ENCODE measurements at regions not wholly inside any gene's neighbourhood (a gene's known extent, or its start where the extent isn't known, plus 50 kb on each side); places are given as distances from the start of the nearest gene placed in this dataset.

- CTCF ChIA-PET: no interaction called here
- Mint-ChIP-seq H3K27ac (no peak overlapping the region), H3K36me3 (ENCODE audit: low read depth) (no peaks in the 10 kb centered on the region), H3K4me3 (no peak overlapping the region), H3K27me3 (peaks cover 8% of the 10 kb centered on the region), H3K9me3 (no peaks in the 10 kb centered on the region), H3K4me1 (ENCODE audit: low read depth) (peaks cover 6% of the 10 kb centered on the region)
- no peak for DNase-seq
- no peak for ATAC-seq
- TF ChIP-seq CTCF (IDR thresholded peaks at IDR 0.05): no peak
- POLR2A ChIA-PET: no interaction called here
- intact Hi-C loops (cut with micrococcal nuclease): no loop called here
These were observed 152.1 kb upstream of the SOX21 start for GRCh38 chr13:94864474-94864873.

- ATAC-seq (peak; percentile 55), DNase-seq (no peak)
- no peak for TF ChIP-seq CTCF (IDR thresholded peaks at IDR 0.05)
- intact Hi-C loops (cut with micrococcal nuclease): no loop called here
- POLR2A ChIA-PET: no interaction called here
- Mint-ChIP-seq H3K36me3 (ENCODE audit: low read depth) (no peaks in the 10 kb centered on the region), H3K27me3 (peaks cover 7% of the 10 kb centered on the region), H3K4me1 (ENCODE audit: low read depth) (peaks cover 6% of the 10 kb centered on the region), H3K27ac (peak overlapping the region; percentile 76), H3K9me3 (no peaks in the 10 kb centered on the region), H3K4me3 (peak overlapping the region; percentile 72)
- CTCF ChIA-PET: no interaction called here
These were observed 148.6 kb upstream of the SOX21 start for GRCh38 chr13:94860981-94861407.

GRCh38 chr13:94859811-94860210, 147.5 kb upstream of the SOX21 start:
- Mint-ChIP-seq H3K27me3 (peaks cover 7% of the 10 kb centered on the region), H3K4me3 (no peak overlapping the region), H3K36me3 (ENCODE audit: low read depth) (no peaks in the 10 kb centered on the region), H3K9me3 (no peaks in the 10 kb centered on the region), H3K27ac (no peak overlapping the region), H3K4me1 (ENCODE audit: low read depth) (peaks cover 6% of the 10 kb centered on the region)
- no peak for TF ChIP-seq CTCF (IDR thresholded peaks at IDR 0.05)
- no peak for ATAC-seq
- intact Hi-C loops (cut with micrococcal nuclease): no loop called here
- POLR2A ChIA-PET: no interaction called here
- CTCF ChIA-PET: no interaction called here
- no peak for DNase-seq

- Mint-ChIP-seq H3K27ac (no peak overlapping the region), H3K4me3 (no peak overlapping the region), H3K9me3 (no peaks in the 10 kb centered on the region), H3K4me1 (ENCODE audit: low read depth) (peaks cover 6% of the 10 kb centered on the region), H3K36me3 (ENCODE audit: low read depth) (no peaks in the 10 kb centered on the region), H3K27me3 (peaks cover 7% of the 10 kb centered on the region)
- CTCF ChIA-PET: no interaction called here
- ATAC-seq (no peak), DNase-seq (no peak)
- no peak for TF ChIP-seq CTCF (IDR thresholded peaks at IDR 0.05)
- POLR2A ChIA-PET: no interaction called here
- intact Hi-C loops (cut with micrococcal nuclease): no loop called here
These were observed 146.9 kb upstream of the SOX21 start for GRCh38 chr13:94859278-94859691.

- ChIA-PET CTCF (no interaction called here), POLR2A (no interaction called here)
- H3K36me3 Mint-ChIP-seq (ENCODE audit: low read depth): no peaks in the 10 kb centered on the region
- H3K4me1 Mint-ChIP-seq (ENCODE audit: low read depth): peaks cover 6% of the 10 kb centered on the region
- ATAC-seq (no peak), DNase-seq (no peak)
- H3K27me3 Mint-ChIP-seq: peaks cover 7% of the 10 kb centered on the region
- intact Hi-C loops (cut with micrococcal nuclease): no loop called here
- no peaks in the 10 kb centered on the region for H3K9me3 Mint-ChIP-seq
- H3K27ac Mint-ChIP-seq: no peak overlapping the region
- H3K4me3 Mint-ChIP-seq: no peak overlapping the region
- no peak for TF ChIP-seq CTCF (IDR thresholded peaks at IDR 0.05)
These were observed 146.5 kb upstream of the SOX21 start for GRCh38 chr13:94858856-94859255.

Data from activated CD8-positive, alpha-beta T cell treated with anti-CD3 and anti-CD28 coated beads for 36 hours (primary cell).